H1 (cell line): ENCODE measurements at regions not wholly inside any gene's neighbourhood (a gene's known extent, or its start where the extent isn't known, plus 50 kb on each side); places are given as distances from the start of the nearest gene placed in this dataset.

Source experiments
- SIN3A ChIP-seq, 2 experiments: IDR thresholded peaks in 1 of 2; conservative IDR thresholded peaks in 1 of 2; 2 replicates each; pipeline ENCODE4 v1.6.1; 2011 to 2012; ENCODE audit warnings: low read length in 2 of 2, improper control_type of control experiment in 1 of 2, low read depth in 1 of 2, mild to moderate bottlenecking in 1 of 2
- SP1 ChIP-seq: IDR thresholded peaks from 2 replicates; pipeline ENCODE4 v1.6.1; 2011; ENCODE audit warnings: low read depth, low read length

DNA sequence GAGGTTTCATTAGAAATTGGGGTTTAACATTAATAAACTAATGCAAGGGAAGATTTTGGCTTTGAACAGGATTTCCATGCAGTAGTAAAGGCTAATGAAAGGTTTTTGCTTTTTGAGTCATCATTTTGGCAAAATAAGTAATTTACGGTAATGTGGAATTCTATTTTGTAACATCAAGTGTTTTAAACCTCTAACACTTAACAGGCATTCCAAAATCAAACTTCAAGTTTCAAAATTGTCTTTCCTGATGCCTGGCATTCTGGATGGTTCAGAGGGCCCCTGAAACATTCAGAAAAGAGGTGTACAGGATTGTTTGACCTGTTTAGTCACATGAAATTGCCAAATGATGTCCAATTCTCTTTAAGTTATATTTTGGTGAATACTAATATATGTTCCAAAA lies 90.4 kb upstream of the GNAZ start (continued):
- TF ChIP-seq SIN3A (conservative IDR thresholded peaks at IDR 0.05 in 1 of 2, IDR thresholded peaks at IDR 0.05 in 1 of 2; ENCODE audit: low read depth in 1 of 2, low read length in 2 of 2) (no peak), SP1 (no peak)
